NCI-H82 treated with DMSO at 0.1 percent for 48 hours (cell line): ENCODE measurements at regions not wholly inside any gene's neighbourhood (a gene's known extent, or its start where the extent isn't known, plus 50 kb on each side); places are given as distances from the start of the nearest gene placed in this dataset.
"Not testable (repeated sequence)": the region's sequence is repeated elsewhere in the genome, so short reads cannot be mapped to it uniquely, and the experiment has no call there.

ENCODE experiments used
- DNase-seq: peaks from one replicate; lab custom pipeline; 2025; ENCODE audit not compliant: unreplicated experiment; lab: John Stamatoyannopoulos, UW

- peak; percentile 11 for DNase-seq
Observed at GRCh38 chr5:15105799-15106393, 234.3 kb upstream of the ANKH start.

GRCh38 chr5:15103864-15104263, 232.3 kb upstream of the ANKH start:
- no peak for DNase-seq

GRCh38 chr5:15103130-15103529, 231.6 kb upstream of the ANKH start:
- no peak for DNase-seq

GRCh38 chr5:15097552-15097951, 226.0 kb upstream of the ANKH start:
- DNase-seq: no peak

GRCh38 chr5:15096686-15097085, 225.1 kb upstream of the ANKH start:
- DNase-seq: not testable (repeated sequence)

GRCh38 chr5:15092801-15093200, 221.2 kb upstream of the ANKH start:
- no peak for DNase-seq

GRCh38 chr5:15085671-15086070, 214.1 kb upstream of the ANKH start:
- no peak for DNase-seq

GRCh38 chr5:15082096-15082495, 210.5 kb upstream of the ANKH start:
- DNase-seq: no peak

- no peak for DNase-seq
Observed at GRCh38 chr5:15080219-15080618, 208.6 kb upstream of the ANKH start.

- DNase-seq: no peak
Observed at GRCh38 chr5:15079566-15079965, 208.0 kb upstream of the ANKH start.

GRCh38 chr5:15074651-15075050, 203.1 kb upstream of the ANKH start:
- no peak for DNase-seq

- DNase-seq: no peak
Observed at GRCh38 chr5:15073453-15073852, 201.9 kb upstream of the ANKH start.

- no peak for DNase-seq
Observed at GRCh38 chr5:15070907-15071306, 199.3 kb upstream of the ANKH start.

GRCh38 chr5:15069407-15069905, 197.9 kb upstream of the ANKH start:
- no peak for DNase-seq

- no peak for DNase-seq
Observed at GRCh38 chr5:15065091-15065490, 193.5 kb upstream of the ANKH start.

- no peak for DNase-seq
Observed at GRCh38 chr5:15064396-15064795, 192.8 kb upstream of the ANKH start.

GRCh38 chr5:15056988-15057592, 185.5 kb upstream of the ANKH start:
- DNase-seq: no peak

GRCh38 chr5:15044521-15044920, 172.9 kb upstream of the ANKH start:
- no peak for DNase-seq

GRCh38 chr5:15037247-15037908, 165.8 kb upstream of the ANKH start:
- DNase-seq: no peak

GRCh38 chr5:15034379-15034778, 162.8 kb upstream of the ANKH start:
- DNase-seq: no peak

GRCh38 chr5:15031180-15031579, 159.6 kb upstream of the ANKH start:
- no peak for DNase-seq

GRCh38 chr5:15027764-15028163, 156.2 kb upstream of the ANKH start:
- no peak for DNase-seq
